NCI-H460 (cell line): ENCODE measurements at regions not wholly inside any gene's neighbourhood (a gene's known extent, or its start where the extent isn't known, plus 50 kb on each side); places are given as distances from the start of the nearest gene placed in this dataset.
"Not testable (repeated sequence)": the region's sequence is repeated elsewhere in the genome, so short reads cannot be mapped to it uniquely, and the experiment has no call there.

Experiments
- DNase-seq: peaks from one replicate; pipeline ENCODE4 v3.0.0-alpha.2; 2016; ENCODE audit warnings: low read depth; ENCODE audit errors: extremely low read depth

DNA sequence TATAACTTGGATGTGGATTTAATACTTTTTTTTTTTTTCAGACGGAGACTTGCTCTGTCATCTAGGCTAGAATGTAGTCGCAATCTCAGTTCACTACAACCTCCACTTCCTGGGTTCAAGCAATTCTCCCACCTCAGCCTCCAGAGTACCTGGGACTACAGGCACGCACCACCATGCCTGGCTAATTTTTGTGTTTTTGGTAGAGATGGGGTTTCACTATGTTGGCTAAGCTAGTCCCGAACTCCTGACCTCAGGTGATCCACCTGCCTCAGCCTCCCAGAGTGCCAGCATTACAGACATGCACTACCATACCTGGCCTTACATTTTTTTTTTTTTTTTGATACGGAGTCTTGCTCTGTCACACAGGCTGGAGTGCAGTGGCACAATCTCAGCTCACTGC is 85.6 kb upstream of the BTN3A2 start:
- DNase-seq: not testable (repeated sequence)

DNA sequence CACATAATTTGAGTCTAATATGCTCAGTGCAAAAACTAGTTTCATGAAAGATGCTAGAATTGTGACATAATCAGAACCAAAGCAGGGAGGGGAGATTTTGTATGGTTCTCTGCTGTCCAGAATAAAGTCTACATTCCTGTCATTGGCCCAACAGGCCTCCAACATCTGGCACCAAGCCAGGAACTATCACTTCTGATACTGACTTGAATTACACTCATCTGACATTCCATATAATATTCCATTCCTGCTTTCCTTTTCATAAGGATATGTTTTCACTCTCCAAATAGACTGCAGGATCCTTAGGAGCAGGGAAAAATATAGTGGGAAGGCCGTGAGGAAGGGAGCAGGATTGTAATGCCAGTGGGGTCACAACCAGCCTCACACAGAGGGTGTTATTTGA is 84.6 kb upstream of the BTN3A2 start:
- no peak for DNase-seq

DNA sequence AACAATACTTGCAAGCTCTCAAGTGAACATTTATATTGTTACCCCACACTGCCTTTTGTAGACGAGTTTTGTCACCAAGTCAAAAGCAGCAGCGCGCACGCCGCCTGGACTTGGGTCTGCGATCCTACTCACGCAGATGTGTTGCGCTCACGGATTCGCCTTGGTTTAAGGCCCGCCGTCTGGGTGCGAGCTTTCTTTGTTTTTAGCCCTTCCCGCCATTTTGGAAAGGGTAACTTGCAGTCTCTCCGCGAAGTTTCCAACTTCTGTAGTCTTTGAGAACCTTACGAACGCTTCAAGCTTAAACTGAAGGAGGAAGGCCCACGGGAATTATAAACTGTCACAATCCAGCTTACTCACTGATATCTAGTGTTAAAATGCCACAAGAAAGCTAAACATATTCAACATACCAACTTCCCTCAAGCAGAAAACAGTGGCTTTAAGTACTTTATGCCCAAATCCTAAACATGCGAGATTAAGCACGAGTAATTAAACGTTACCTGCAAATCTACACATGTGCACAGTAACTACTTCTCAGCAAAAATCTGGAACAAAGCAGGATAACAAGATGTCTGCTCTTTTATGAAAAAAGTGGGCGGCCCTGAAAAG is 80.4 kb upstream of the BTN3A2 start:
- peak; percentile 21 for DNase-seq

DNA sequence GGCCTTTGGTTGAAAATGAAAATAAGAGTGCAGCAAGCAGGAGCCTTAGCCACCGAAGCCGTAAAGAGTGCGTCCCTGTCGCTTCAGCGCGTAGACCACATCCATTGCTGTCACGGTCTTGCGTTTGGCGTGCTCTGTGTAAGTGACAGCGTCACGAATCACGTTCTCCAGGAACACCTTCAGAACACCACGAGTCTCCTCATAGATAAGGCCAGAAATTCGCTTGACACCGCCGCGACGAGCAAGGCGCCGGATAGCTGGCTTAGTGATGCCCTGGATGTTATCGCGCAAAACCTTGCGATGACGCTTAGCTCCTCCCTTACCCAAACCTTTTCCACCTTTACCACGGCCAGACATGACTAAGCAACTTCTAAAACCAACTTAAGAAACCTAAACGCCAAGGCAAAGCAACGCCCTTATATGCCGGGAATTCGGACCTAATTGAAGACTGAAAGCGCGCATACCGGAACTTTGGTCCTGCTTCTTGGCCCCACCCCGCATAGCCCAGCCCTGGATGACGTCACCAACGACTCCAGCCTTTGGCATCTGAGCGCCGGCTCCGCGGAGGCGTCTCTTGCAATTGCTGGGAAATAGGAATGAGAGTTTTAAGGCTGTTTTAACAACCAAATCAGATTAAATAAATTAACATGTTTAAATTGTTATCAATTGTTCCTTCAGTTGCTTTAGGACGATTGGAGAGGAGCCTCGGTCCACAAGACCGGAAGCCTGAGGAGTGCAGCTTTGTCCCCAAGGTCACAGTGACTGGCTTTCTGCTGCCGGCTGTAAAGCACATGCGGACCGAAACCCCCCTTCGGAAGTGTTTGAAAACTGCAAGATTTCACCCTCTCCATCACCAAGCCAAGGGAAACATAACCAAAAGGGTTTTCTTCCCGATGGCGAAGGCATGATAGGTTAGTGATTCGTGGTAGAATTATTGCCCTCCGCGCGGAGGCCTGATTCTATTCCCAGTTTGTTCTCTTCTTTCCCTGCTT is 79.6 kb upstream of the BTN3A2 start:
- peak; percentile 99 for DNase-seq

DNA sequence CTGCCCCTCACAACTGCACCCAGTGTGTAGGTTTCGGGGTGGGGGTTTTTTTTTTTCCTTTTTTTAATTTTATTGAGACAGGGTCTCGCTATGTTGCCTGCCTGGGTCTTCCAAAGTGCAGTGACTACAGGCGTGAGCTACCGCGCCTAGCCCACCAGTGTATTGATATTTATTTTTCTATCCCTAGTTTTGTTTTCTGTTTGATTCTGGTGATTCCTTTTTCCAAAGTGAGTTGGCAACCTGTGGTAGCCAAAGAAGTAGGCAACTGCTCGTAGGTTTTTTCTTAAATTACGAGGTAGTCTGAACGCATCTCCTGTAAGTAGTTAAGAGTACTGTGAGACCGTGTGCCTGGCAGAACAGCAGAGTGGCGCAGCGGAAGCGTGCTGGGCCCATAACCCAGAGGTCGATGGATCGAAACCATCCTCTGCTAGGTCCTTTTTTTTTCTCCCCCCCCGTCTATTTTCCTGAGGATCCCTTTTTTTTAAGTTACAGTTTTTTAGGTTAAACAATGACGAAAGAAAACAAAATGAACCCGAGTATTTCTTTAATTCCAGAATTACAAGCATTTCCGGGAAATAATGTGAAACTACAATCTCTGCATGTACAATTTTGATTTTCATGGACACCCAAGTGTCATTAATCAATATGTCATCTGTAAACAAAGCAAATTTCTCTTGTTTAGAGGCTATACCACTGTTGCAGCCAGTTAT is 78.7 kb upstream of the BTN3A2 start:
- peak; percentile 54 for DNase-seq

DNA sequence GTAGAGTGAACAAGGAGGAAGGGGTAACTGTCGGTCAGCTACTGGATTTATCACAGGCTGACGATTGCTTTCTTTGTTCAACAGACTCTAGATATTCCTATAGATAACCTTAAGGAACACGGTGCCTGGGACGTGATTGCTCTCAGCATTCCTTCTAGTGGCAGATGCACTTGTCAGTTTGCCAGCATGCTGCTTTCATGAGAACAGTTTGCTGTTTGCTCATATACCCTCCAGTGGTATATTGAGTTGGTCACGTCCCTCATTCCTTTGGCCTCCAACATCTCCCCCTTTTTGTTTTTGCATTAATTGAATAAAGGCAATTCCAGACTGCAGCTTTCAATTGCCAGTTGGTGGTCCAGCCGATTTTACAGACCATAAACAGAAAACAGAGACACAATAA is 76.8 kb upstream of the BTN3A2 start:
- DNase-seq: no peak

DNA sequence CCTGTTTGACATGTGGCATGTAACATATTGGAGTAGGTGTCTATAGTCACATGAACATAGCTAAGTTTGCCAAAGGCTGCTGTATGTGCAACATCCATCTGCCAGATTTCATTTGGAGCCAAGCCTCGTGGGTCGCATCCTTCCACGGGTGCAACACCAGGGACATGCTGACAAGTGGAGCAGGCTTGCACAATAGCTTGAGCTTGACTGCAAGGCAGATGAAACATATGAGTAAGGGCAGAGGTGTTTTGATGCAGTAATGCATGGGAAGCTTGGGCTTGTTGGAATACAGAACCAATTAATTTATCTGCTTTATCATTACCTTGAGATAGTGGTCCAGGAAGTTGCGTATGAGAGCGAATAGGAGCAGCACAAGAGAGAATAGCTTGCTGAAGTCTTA is 74.1 kb upstream of the BTN3A2 start:
- no peak for DNase-seq

DNA sequence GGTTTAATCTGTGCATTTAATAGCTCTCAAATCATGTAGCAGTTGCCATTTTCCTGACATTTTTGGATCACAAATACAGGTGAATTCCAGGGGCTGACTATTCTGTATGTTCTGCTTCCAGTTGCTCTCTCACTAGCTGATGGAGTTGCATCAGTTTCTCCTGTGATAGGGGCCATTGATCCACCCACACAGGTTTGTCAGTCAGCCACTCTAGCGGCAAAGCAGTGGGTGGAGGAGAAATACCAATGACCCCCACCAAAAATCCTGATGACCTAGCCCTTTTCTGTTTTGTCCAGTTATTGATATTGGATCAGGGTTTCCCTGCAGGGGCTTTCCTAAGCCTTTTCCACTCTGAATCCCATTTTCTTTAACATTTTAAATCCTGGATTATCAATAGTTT is 72.3 kb upstream of the BTN3A2 start:
- no peak for DNase-seq

DNA sequence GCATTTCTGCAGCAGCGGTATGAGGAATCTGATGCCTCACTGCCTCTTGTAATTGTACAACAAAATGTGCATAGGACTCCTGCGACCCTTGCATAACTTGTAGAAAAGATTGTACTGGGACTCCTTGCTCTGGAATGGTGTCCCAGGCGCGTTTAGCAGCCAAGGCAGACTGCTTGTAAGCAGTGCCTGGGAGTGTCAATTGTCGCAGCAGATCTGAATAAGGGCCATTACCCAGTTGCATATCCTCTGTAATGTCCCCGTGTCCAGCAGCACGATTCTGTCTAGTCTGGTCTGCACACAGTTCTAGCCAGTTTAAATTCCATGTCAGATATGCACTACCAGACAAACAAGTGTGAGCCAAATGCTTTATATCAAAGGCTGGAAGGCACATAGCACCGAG is 70.7 kb upstream of the BTN3A2 start:
- DNase-seq: no peak

DNA sequence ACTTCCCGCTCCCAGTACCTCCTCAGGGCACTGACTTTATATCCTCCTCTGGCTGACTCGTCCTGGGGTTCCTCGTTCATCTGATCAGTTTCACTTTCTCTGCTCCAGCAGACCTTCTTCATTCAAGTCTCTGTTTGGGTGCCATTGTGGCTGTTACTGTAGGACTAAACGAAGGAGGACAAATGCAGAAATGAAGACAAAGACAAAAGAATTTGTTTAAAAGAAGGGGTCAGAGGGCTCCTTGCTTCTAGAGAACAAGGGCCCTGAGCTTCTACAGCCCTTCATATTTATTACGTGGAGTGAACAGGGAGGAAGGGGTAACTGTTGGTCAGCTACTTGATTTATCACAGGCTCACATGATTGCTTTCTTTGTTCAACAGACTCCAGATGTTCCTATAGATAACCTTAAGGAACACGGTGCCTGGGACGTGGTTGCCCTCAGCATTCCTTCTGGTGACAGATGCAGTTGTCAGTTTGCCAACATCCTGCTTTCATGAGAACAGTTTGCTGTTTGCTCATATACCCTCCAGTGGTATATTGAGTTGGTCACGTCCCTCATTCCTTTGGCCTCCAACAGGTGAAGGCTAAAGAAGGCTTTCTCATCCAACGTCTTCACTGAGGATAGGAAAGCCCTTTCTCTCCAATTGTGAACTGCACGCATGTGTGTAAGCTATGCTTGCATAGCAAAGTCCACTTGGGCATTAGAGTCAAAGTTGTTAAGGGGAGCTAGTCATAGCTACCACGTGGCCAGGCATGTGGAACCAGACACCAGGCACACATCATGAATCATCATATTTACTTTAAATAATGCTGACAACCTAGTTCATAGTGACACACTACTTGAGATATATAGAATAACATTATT is 69.1 kb upstream of the BTN3A2 start:
- no peak for DNase-seq

DNA sequence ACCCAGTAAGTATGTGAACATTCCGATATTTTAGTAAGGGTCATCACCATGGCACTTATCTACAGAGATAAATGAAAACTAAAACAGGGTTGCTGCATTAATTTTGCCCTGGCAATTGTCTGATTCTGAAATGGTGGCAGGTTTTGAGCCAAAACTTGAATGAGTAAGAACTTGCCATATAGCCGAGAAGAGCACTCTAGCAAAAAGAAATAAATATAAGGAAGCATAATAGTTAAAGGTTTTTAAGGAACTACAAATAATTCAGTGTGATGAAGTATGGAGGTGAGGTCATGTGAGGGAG is 68.5 kb upstream of the BTN3A2 start:
- DNase-seq: no peak

DNA sequence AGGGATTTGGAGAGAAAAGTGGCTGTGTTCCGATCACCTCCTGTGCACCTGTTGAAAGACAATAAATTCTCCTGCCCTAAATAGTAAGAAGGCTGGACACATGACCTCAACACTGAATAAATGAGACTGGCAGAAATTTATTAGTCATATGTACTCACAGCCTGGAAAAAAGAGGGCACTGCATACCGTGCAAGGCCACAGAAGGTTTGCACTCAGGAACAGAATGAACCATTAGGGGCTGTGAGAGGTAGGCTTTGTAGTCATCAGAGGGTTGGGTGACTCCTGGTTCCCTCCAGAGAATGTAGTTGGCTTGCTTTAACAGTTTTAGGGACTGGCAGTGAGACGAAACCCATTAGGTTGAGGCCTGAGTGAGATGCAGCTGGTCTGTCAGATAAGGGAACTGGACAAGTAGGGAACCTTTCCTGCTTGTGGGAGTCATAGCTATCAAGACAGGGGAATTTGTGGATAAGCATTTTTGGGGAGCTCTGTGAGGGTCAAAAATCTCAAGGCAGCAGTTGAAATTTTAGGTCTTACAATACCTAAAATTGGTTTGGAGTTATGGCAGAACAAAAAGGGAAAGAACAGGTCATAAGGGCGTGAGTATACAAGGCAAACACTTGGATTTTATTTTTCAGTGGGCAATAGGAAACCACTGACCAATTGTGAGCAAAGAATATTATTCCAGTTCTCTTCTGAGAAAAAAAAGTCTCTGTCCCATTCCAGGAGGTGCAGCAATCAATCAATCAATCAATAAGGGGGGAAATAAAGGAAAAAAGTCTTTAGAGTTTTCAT is 67.9 kb upstream of the BTN3A2 start:
- no peak for DNase-seq

DNA sequence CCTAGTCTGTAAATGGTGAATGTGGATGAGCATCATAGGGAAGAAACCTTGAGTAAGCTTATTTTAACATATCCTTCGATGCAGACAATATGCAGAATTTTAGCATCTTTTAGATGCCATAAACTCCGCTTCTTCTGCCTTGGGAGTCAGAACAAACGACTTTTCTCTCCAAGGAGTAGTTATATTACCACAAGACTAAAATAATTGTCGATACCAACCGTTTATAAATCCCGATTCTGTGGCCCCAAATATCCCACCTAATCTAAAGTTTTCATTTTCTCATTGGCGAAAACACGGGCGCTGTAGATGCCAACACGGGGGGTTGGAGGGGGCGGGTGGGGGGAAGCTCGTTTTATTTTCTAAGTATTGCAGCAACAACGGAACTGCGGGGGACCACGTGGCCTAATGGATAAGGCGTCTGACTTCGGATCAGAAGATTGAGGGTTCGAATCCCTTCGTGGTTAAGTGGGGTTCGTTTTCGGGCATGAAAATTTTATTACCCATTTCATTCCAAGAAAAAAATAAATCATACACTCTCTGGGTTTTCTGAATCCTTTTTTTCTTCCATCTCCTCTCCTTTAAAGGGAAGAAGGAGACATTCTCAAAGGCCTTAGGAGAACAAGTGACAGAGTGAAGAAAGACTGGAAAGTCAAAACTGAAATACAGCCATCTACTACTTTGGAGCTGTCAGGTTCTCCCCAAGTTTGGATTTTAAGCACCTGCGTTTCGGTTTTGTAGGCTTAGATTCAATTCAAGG is 65.5 kb upstream of the BTN3A2 start:
- no peak for DNase-seq

DNA sequence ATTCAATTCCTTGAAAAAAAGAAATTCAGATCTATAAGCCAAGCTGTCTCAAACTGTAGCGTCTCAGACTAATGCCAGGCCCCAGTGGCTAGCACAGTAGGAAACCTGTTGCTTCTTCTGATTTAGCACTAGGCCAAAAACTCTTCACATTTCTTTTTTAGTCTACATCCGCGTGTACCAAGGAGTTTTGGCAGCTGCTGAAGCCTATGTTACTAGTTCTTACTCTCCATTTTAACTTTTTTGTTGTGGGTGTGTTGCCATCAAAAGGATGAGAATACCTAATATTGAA is 65.0 kb upstream of the BTN3A2 start:
- no peak for DNase-seq

DNA sequence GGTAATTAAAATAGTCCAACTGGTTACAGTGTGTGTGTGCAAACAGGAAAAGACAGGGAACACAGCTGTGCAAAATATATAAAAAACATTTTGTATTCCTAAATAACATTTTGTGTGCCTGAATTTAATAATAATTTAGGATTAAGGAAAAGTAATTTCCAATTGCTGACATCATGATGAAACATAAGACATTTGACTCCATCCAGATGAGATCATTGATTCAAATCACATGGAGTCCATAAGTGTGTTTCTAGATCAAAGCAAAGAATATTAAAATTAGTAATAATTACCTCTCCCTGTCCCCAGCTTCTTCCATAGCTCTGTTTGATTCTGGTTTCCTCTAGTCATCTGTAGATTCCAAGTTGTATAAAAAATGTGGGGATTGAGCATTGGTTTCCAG is 64.6 kb upstream of the BTN3A2 start:
- DNase-seq: no peak

DNA sequence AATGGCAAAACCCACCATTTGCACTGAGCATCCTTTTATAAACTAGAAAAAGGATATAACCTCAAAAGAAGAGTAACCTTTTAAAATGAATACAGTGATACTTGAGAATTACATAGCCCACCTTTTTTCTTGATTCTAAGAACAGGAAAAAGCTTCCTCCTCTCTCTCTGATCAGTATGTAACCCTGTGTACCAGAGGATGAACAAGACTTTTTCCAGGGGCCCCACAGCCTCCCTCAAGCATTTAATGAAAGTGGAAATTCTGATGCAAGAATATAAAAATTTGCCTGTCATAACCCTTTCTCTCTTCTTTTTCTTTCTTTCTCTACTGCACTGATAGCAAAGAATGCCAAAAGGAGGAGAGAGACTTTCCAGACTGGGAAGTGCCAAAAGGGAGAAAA is 64.2 kb upstream of the BTN3A2 start:
- no peak for DNase-seq

DNA sequence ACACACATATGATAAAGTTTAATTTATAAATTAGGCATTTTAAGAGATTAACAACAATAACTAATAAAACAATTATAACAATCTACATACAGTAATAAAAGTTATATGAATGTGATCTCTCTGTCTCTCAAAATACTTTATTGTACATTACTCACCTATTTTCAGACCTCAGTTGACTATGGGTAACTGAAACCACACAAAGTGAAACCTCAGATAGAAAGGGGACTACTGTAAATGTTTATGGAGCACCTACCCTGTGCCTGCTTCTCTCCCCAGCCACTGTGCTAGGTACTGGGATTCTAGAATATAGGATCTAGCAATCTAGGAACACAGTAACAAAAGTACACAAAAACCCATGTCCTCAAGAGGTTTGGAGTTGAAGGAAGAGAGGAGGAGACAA is 63.4 kb upstream of the BTN3A2 start:
- no peak for DNase-seq

DNA sequence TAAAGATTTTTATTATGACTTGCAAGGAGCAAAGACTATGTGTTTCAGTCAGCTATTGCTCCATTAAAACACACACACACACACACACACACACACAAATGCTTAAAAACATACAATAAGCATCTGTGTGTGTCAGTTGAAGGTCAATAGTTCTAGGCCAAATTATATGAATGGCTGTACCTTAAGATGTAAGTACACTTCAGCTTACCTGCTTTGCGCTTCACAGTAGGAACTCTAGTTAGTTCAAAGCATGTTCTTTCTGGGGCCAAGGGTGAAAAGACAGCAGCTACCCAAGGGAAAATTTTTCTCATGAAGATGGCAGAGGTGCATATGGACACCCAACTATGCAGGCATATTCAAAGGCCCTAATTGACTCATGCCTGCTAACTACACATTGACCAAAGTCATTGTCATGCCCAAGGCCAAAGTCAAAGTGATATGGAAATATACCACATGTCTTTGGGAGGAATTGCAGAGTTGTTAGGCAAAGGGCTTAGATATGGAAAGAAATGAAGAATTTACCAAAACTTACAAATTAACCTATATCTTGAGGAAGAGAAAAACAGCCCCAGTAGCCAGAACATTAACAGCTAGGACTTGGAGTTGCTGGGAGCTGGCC is 61.9 kb upstream of the BTN3A2 start:
- DNase-seq: no peak

DNA sequence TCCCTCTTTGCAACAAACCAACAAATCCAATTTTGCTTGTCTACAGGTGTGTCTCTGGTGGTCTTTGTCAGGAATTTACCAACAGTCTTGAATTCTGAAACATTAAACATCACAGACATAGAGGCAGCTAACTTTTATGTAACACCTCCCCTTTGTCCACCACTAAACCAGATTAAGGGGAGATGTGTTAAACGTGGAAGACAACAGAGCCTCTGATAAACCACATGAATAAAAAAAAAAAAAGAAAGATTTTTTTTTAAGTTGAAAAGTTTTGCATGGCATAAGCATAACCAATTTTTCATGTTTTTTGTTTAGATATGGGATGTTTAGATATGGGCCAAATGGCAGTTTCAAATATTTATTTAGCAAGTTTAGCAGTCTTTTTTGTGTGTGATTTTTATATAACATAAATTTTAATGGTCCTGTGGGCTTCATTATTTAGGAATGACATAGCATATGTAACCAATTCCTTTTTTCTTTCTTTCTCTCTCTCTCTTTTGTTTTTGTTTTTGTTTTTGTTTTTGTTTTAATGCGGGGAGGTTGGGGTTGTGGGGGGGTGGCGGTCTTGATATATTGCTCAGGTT is 60.7 kb upstream of the BTN3A2 start:
- no peak for DNase-seq
